Inferior parietal cortex (tissue), 1 donor: ENCODE measurements at regions not wholly inside any gene's neighbourhood (a gene's known extent, or its start where the extent isn't known, plus 50 kb on each side); places are given as distances from the start of the nearest gene placed in this dataset.
"Not testable (repeated sequence)": the region's sequence is repeated elsewhere in the genome, so short reads cannot be mapped to it uniquely, and the experiment has no call there.

Source experiments
- DNase-seq: peaks from one replicate; pipeline ENCODE4 v3.0.0-alpha.2; 2016; ENCODE audit errors: extremely low spot score

GRCh38 chr19:30102666-30103065 is 160.6 kb downstream of the URI1 start:
- no peak for DNase-seq

DNA sequence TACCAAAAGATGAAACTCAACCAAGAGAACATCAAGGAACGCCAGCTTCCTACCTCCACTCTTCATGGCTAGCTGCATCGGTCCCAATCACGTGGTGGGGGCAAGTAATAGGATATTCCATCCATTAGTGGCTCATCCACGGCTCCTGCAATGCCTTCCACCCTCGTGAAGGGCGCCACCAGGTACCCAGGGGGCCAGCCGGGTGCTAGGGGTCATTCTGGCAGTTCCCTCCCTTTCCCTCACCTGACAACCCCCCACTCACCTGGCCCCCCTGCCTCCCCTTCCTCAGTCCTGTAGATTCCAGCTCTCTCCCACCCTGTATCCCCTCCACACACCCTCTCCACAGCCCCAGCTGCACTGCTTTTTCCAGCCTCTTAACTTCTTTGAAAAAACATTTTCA is 161.9 kb downstream of the URI1 start:
- DNase-seq: no peak

DNA sequence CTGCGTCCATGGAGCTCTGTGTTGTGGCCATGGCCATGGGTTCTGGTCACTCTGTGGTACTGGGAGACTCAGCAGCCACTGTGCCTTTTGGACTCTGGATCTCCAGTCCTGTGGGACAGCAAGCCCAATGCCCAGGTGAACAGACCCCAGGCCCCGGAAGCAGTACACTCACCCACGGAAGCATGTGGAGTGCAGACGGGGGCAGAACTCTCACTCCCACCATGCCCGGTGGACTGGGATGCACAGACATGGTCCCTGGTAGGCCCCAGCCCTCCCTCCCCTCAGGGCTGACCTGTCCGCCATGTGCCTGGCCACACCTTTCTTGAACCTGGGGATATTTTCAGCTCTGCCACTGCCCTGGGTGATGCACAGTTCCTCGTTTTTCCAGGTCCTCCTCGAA is 163.3 kb downstream of the URI1 start:
- DNase-seq: no peak

DNA sequence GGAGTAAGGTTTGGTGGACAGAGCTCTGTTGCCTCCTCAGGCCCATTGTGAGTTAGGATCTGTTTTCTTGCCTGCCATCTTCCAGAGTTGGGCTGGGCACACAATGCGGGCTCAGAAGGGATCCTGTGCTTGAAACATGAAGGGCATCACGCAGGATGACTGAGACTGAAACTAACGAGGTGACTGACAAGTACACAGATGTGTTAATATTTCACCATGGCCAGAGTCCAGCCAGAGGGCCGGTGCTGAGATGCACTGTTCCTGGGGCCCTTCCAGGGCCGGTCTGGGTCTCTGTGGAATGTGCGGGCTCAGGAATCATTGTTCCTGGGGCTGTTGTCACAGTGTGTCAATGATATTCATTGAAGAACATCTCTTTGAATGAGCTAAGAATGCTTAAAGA is 163.7 kb downstream of the URI1 start:
- no peak for DNase-seq

GRCh38 chr19:30106417-30107095 is 164.5 kb downstream of the URI1 start:
- no peak for DNase-seq

- DNase-seq: no peak
These were observed 165.2 kb downstream of the URI1 start for GRCh38 chr19:30107251-30107650.

GRCh38 chr19:30109565-30109964 is 167.5 kb downstream of the URI1 start:
- DNase-seq: no peak

DNA sequence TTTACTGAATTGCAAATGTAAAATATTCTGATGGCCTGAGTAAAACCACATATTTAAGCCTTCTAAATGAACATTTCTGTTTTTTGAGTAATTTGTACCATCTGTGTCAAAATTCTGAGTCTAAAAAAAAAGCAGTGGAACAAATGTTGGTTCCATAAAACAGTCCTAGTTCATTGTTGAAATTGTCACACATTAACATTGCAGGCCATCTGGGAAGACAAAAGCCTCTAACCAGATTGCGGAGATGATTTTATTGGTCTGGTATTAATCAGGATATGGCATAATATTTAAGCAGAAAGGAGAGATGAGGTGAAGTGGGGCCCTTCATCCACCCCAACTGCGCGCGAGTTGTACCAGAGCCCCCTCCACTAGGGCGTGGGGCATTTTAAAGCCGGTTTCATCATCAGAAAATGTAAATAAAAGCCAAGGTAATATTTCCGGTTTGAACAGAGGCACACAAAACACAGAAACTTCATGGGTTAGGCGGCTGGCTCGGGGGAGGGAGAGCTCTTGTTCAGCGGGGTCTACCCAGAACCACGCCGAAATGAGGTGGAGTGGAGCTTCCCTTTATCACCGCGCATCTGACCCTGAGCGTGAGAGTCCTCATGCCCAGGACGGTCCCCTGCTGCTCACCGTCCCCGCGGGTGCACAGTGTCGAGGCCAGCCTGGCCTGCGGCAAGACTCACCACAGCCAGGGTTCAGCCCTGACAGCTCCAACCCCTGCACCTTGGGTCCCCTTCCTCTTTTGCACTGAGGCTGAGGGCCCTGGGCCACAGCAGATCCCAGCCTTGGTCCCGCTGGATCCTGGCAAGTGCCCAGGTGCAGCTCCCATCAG is 169.2 kb downstream of the URI1 start:
- DNase-seq: no peak

DNA sequence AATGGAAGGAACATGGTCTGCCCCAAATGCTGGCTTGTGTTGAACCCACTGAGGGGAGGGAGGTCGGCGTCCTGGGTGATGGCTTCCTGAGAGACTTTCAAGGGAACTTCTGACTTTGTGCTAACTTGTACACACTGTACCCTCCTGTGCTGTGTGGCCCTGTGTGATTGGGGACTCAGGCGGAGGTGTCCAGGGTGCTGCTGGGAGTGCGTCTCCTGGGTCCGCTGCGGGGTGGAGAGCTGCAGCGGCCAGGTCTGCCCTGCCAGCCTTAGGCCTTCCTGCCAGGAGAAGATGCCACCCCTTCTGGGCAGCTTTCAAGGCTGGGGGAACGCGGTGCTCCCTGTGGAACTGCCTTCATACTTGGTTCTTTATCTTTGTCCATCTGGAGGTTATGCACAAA is 170.1 kb downstream of the URI1 start:
- DNase-seq: no peak

GRCh38 chr19:30112666-30113065 is 170.6 kb downstream of the URI1 start:
- DNase-seq: no peak

DNA sequence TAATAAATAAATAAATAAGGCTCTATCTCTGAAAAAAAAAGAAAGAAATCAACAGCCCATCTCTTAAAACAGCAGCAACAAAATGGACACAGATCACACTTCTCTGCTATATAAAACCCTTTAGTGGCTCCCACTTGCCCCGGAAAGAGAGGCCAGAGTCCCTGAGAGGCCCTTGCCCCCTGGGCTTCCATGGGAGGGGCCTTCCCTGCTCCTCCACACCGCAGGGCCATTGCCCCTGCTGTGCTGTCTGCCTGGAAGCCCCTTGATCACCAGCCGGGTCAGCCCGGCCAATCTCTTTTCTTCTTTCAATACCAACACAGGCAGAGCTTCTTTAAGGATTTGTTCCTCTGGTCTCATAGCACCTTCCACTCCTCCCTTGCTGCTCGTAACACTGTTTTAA is 171.1 kb downstream of the URI1 start:
- no peak for DNase-seq

- DNase-seq: not testable (repeated sequence)
These were observed 172.1 kb downstream of the URI1 start for GRCh38 chr19:30114095-30114494.

- DNase-seq: no peak
These were observed 173.9 kb downstream of the URI1 start for GRCh38 chr19:30115947-30116346.

DNA sequence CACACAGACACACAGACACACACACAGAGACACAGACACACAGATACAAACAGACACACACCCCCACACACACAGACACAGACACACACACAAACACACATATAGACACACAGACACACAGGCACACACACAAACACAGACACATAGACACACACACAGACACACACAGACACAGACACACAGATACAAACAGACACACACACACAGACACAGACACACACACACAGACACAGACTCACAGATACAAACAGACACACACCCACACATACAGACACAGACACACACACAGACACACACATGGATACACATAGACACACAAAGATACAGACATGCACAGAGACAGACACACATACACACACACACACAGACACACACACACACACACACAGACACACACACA is 174.5 kb downstream of the URI1 start:
- no peak for DNase-seq

GRCh38 chr19:30116984-30117555 is 175.0 kb downstream of the URI1 start:
- DNase-seq: no peak

DNA sequence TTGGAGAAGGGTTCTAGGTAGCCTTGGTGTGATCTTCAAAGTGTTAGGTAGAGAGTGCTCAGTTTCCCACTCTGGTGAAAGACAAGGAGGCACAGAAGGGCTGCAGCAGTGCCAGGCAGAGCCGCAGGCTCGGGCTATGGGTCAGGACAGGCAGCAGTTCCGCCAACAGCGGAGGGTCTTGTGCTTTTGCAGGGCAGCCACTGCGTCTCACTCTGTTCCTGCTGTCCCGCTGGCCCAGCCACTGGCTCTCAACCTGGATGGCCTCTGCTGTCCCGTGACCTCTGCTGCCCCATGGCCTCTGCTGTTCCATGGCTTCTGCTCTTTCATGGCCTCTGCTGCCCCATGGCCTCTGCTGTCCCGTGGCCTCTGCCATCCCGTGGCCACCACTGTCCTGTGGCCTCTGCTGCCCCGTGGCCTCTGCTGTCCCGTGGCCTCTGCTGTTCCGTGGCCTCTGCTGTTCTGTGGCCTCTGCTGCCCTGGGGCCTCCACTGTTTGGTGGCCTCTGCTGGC is 175.7 kb downstream of the URI1 start:
- no peak for DNase-seq

- DNase-seq: no peak
These were observed 176.2 kb downstream of the URI1 start for GRCh38 chr19:30118221-30118620.

- no peak for DNase-seq
These were observed 176.7 kb downstream of the URI1 start for GRCh38 chr19:30118760-30119159.

DNA sequence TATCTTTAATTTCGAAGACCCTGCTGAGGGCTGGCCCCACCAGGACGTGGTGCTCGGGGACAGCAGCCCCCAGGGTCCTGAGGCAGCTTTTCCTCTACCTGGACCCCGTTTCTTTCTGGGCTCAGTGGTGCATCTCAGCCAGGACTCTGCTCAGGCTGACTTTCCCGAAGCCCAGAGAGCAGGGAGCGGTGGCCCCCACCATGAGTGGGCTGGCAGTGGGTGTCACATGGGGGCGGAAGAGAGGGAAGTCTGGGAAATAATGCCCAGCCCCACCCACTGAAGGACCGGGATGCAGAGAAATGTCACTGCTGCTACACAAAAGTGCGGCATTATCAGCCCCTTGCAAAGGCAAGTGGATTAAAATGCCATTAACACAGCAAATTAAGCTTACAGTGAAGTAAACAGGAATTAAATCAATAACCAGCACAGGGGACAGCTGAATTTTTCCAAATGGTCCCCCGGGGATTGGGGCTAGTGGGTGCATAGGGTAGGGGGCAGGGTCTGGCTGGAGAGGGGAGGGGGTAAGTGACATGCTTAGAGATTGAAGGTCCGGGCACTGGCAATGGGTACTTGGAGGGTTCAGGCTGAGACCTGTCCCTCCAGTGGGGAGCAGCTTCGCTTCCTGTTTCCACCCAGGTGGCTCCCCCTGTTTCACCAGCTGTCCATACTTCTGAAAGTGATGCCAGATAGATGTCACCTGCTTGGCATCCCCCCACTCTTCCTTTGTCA is 177.3 kb downstream of the URI1 start:
- DNase-seq: no peak

DNA sequence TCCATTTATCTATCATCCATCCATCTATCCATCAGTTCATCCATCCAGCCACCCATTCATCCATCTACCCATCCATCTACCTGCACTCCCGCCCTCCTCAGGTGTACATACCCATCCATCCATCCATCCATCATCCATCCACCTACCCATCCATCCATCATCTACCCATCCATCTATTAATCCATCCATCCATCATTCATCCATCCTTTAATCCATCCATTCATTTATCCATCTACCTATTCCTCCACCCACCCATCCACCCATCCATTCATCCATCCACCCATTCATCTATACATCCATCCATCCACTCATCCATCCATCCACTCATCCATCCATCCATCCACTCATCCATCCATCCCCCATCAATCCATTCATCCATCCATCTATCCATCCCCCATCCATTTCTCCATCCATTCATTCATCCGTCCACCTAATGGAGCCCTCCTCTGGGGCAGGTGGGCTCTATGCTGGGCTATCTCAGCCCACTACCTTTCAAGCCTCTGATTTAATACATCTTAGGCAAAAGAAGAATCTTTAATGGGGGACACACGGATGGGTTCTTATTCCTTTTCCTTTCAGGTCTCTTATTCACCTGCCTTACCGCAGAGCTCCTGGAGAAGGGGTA is 178.9 kb downstream of the URI1 start:
- DNase-seq: no peak

DNA sequence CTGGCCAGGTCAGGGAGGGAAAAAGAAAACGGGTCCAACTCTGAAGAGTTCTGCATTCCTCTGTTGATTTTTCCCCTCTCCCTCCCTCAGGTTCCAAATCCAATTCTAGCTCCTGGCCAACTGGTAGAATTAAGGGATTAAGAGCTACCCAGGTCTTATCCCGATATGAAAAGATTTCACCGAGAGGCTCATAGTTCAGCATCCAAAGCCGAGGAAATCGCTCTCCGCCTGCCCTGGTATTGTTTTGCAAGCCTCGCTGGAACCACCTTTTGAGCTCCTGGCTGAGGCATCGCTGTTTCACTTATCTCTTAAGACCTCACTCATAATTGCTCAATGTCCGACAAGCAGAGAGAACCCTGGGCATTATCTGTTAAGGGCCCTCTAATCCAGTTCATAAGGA is 180.4 kb downstream of the URI1 start:
- no peak for DNase-seq

DNA sequence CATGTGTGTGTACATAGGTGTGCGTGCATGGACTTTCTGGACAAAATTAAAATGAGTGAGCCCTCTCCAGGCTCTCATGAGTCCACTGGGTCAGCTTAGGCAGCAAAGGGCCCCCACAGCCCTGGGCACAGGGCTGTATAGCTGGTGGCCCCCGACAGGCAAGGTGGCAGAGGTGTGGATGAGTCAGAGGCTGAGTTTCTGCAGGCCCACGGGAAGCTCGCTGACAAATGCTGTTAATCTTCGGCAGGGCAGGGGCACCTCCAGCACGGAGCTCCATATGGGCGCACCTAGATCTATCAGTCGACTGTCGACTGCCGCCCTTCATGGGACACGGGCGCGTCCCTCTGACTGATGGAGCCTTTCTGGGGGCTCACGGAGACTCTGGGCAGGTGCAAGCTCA is 181.1 kb downstream of the URI1 start:
- DNase-seq: no peak
